Raji (cell line): ENCODE measurements at regions not wholly inside any gene's neighbourhood (a gene's known extent, or its start where the extent isn't known, plus 50 kb on each side); places are given as distances from the start of the nearest gene placed in this dataset.

ENCODE experiments used
- POLR2A ChIP-seq: IDR thresholded peaks from 2 replicates; pipeline ENCODE4 v1.6.1; 2011; ENCODE audit warnings: low read depth, low read length, control low read depth; ENCODE audit not compliant: insufficient read depth

DNA sequence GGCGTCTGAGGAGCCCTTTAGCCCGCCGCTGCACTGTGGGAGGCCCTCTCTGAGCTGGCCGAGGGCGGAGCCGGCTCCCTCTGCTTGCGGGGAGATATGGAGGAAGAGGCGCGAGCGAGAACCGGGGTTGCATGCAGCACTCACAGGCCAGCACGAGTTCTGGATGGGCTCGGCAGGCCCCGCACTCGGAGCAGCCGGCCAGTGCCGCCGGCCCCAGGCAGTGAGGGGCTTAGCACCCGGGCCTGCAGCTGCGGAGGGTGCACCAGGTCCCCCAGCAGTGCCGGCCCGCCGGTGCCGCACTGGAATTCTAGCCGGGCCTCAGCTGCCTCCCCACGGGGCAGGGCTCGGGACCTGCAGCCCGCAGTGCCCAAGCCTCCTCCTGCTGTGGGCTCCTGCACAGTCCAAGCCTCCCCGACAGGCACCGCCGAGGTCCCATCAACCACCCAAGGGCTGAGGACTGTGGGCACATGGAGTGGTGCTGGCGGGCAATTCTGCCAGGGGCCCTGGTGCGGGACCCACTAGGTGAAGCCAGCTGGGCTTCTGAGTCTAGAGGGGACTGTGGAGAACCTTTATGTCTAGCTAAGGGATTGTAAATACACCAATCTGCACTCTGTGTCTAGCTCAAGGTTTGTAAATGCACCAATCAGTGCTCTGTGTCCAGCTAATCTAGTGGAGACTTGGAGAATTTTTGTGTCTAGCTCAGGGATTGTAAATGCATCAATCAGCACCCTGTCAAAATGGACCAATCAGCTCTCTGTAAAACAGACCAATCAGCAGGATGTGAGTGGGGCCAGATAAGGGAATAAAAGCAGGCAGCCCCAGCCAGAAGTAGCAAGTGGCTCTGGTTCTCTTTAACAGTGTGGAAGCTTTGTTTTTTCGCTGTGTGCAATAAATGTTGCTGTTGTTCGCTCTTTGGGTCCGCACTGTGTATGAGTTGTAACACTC is 329.7 kb upstream of the JARID2 start:
- TF ChIP-seq POLR2A = no peak

DNA sequence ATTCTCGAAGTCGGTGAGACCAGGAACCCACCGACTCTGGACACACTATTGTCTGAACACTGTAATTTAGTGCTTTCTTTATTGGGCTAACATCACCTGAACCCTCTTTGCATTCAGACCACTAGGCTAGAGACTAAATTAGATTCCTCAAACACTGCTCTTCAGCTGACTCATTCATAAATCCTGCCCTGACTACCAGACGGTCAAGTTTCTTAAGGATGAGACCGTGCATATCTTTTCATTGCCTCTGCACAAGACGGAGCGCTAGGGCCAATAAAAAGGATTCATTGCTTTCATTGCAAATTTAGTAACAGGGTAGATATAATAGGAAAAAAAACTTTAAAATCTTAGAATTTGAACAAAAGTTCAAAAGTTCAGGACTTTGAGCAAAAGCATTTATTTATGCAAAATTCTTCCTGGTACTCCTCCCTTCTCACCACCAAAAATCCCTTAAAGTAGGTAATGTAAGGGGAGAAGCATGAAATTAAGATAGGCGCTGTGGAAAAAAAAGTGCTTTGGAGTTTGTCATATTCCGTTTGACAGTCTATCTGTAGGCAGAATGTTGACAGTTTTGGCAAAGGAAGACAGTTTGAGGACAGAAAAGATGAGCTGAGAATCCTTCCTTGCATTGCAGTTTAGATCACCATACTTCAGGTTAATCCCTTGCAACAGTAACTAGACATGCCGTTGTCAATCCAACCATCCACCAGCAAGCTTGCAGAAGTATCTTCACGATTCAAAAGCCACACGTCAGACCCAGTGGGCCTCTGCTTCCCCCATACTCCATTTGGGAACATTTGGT is 328.6 kb upstream of the JARID2 start:
- TF ChIP-seq POLR2A = no peak

DNA sequence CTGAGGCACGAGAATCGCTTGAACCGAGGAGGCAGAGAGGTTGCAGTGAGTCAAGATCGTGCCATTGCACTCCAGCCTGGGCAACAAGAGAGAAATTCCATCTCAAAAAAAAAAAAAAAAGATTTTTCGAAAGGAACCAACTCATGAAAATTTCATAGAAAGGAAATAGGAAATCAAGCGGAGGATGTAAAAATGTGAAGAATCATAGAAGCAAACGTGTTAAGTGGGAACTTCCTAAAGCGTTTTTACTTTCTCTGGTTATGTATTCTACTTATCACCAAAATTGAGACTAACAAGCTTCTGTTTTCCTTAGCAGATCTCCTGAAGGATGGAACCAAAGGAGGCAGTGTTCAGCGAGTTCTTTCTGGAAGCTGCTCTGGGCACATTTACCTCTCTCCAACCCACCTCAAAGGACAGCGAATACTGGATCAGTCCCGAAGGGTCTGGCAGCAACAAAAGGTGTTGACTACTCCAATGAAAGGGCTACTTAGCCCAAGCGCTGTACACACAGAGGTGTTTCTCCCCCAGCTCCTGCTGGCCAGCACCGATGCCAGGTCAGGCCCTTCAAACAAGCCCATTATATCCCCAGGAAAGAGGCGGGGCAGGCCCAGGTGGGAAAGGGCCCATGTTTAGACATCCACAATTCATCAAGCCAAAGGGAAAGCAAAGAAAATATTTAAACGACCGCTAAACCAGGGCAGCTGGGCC is 327.5 kb upstream of the JARID2 start:
- no peak for TF ChIP-seq POLR2A

DNA sequence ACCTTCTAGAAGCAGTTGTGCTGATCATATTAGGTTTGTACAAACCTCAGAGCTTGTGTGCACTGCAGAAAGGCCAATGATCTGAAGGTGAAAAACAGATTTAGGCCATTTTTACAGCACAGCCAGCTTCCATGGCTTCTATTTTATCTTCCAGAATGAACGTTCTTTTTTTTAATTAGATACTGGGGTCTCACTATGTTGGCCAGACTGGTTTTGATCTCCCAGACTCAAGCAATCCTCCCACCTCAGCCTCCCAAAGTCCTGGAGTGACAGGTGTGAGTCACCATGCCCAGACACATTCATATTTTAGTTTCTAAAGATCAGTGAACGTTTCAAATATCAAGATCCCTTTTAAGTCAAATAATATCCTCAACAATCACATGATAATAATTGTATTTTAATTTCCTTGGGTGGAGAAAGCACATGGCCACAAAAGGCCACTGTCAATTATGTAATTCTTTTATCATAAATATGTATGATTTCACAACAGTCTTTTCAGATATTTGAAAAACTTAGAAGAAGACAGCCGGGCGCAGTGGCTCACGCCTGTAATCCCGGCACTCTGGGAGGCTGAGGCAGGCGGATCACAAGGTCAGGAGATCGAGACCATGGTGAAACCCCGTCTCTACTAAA is 326.7 kb upstream of the JARID2 start:
- no peak for TF ChIP-seq POLR2A

DNA sequence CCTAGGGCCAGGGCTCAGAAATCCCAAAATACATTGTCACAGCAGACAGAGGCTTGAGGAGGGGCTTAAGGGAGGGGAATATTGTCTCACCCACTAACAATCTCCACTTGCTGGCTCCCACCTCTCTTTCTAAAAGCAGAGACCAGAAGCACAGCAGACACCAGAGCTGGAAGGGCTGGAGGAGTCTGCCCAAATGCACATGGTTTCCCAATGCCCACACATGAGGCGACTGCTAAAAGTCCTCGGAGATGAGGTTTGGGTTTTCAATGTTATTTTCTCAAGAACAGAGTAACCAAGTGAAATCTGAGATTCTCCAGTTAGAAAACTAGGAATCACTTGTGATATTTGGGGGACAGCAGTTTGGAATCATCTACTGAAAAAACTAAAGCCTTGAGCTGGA is 325.6 kb upstream of the JARID2 start:
- TF ChIP-seq POLR2A = no peak

DNA sequence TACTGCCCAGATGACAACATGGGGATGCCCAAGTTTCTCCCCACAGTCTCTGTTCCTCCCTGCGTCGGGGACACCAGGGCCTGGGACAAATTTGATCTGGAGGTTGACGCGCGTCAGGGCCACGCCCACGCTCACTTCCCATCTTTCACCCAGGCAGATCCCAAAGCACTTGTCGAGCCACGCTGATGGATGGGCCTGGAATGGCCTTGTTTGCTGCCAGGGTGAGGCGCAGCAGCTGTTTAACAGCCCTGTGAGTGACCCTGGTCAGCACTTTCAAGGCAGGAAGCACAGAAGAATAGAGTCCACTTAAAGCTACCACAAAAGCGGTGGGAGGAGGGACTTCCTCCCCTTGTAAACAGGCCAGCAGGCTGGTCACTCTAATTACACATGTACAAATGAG is 324.7 kb upstream of the JARID2 start:
- no peak for TF ChIP-seq POLR2A

DNA sequence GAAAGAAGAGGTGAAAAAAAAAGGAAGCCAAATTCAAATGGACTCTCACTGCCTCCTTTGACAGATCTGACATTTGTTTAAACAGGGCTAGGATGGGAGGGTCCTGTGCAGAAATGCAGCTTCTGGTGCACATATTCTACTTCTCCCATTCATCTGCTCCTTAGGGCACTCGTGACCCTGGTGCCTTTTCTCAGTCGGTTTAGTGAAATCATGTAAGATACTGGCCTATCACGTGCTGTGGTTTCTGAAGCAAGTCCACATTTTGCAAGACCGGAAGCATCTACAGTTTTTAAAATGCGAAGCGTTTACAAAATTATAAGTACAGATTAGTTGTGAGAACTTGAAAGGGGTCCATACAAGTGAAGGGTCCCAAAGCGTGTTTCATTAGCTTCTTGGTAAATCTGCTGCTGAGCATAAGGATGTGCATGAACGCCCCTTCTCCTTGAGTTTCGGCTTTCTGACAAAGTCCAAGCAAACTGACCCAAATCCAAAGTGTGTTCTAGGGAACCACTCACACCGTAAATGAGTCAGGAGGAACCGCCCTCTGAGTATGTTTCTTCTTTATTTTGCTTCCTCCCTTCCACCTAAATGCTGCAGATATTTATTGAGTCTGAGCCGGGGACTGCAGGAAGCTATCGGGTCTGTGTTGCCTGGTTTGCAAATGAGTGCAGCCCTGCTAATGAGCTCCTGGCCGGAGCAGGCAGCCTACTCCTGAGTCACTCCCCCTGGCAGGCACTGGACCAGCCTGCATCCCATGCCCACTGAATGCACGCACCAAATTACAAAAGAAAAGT is 323.8 kb upstream of the JARID2 start:
- TF ChIP-seq POLR2A = no peak

DNA sequence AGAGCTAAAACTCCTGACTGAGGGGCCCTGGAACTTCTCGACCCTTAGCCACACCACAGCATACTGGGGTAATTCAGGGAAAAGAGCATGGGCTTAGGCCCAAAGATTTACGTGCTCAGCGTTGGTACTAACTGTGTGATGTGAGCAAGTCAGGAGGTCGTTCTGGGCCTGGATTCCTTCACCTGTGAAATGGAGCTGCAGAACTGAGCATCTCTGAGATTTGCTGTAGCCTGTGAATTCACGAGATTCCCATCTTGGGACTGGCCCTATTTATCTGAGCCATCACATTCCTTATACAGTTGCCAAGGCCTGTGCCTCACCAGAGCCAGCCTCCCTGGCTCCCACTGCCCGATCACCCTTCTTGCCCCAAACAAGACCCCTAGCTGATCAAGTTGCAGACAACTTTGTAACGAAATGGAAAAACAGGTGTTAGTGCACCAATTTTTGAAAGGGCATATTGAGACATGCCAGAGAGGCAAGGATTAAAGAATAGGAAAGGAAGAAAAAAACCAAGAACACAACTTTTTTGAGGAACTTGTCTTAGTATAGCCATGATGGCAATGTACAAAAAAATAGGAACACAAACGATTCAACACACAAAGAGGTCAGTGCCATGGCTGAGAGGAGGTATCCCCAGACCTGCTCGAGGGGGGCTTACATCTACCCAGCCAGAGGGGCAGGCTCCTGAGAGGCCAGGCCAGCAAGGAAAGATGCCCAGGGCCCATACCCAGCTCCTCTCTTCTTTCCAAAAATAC is 323.0 kb upstream of the JARID2 start:
- no peak for TF ChIP-seq POLR2A

DNA sequence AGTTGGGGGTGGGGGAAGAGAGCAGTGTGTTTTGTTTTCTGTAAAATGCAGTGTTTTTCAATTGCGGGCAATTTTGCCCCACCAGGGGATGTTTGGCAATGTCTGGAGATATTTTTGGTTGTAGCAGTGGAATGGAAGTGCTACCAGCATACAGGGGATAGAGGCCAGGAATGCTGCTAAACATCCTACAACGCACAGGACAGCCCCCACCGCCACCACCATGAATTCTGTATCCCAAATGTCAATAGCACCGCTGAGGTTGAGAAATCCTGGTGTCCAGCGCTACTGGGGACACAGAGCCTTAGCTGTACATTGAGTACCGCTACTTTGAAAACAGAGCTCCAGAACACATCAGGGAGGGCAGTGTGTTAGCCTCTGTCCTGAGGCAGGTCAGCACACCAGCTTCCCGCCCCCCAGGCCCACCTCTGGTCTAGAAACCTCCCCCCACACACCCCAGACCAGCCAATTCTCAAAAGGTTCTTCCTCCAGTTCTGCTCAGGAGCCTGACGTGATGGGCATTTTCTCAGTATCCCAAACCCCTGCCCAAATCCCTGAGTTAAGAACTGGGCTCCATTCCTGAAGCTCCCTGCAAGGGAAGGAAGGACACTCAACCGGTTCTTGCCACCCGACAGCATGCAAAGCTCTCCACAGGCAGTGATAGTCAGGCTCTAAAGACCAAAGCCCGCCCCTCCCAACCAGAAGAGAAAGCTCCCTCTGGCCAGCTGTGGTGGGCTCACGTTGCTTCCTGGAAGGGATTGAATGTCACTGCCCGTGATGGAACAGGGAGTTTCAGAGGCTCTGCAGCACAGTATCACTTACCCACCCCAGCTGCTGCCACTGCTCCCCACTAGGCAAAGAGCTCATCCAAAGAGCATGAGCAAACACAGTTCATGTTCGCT is 321.5 kb upstream of the JARID2 start:
- TF ChIP-seq POLR2A = no peak

DNA sequence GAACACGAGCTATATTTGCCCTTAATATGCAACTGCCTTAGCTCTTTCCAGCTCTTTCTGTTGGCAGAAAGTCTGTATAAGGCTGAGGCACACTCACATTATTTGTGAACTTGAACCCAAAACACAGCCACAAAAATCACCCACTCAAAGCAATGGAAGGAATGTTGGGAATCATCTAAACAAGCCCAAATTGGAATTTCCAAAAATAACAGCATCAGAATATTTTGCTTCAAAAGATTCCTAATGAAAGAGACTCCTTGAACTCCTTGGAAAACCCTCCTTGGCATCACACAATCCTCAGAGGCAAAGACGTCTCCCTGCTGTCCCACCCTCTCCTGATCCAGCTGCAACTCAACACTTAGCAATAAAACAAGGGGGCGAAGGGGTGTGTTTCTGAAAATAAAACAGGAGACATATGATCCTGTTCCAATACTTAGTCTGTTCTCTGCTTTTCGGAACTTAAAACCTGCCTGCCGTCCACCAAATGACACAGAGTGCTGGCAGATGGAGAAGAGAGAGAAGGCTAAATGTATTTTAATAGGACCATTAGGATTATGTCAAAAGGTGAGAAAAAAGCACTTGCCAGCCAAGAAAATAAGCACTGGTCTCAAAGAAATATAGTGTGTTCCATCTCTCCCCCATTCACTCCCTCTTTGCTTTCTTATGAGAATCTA is 320.7 kb upstream of the JARID2 start:
- TF ChIP-seq POLR2A = no peak

DNA sequence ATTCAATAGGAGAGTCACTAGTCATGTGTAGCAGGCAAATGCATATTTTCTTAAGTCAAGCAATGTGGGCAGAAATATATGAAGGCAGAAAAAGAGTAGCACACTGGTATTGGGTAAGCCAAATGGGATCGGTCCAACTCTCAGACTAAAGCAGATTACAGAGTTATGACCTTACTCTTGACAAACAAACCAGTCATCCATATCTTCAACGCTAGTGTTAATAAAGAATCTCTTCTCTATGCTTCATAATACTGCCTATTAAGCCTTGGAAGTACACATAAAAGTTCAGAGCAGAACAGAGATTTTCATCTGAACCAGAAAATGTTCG is 320.2 kb upstream of the JARID2 start:
- TF ChIP-seq POLR2A = no peak

DNA sequence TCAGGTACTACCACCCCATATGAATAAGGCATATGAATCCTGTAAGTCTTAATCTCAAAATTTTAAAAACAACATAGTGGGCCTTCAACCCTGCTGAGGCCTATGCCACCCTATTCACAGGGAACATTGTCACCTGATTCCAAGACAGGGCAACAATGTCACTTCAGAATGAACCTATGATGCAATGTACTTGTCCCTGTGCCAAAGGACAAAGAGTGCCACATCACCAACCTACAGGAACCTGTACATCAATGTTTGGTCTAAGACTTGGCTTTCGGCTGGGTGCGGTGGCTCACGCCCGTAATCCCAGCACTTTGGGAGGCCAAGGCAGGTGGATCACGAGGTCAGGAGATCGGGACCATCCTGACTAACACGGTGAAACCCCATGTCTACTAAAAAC is 318.5 kb upstream of the JARID2 start:
- no peak for TF ChIP-seq POLR2A
